ENCODE measurements at regions not wholly inside any gene's neighbourhood (a gene's known extent, or its start where the extent isn't known, plus 50 kb on each side); places are given as distances from the start of the nearest gene placed in this dataset.

DNA sequence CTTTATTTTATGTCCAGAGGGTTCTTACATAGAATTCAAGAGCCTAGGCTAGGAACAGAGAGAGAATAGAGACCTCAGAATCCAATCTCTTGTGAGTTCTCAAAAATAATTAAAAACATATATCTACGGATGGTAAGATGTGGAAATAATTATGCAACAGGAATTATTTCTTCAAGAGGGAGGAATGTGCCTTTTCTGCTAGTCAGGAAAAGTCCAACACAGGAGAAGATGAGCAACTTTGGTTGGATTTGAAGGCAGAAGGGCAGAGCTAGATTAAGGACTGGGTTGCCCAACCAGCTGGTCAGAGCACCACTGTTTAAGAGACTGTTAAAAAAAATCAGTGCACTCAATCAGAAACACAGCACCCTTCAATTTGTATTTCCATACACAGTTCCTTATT is 365.5 kb downstream of the ETNK1 start:
- no CpG with 5 or more reads among the region's 1 CpG for WGBS, 2 experiments (ENCODE audit: extremely low coverage in 2 of 2, insufficient read length in 1 of 2)
- Histone ChIP-seq H3K18ac (ENCODE audit: low read depth, low read length) (no peak overlapping the region), H3K23ac (ENCODE audit: low read depth, low read length) (no peak overlapping the region), H3K4me2 (ENCODE audit: low read depth, low read length) (no peak overlapping the region), H2AFZ (replicated peaks; ENCODE audit: low read length, poor library complexity) (no peak overlapping the region), H4K91ac (ENCODE audit: insufficient read depth, low read depth, low read length) (no peak overlapping the region), H2BK5ac (ENCODE audit: low read depth, low read length, poor library complexity, severe bottlenecking) (no peak overlapping the region), H3K4me1 (ENCODE audit: control insufficient read depth, insufficient read depth, low read length) (no peaks in the 10 kb centered on the region), H2BK15ac (ENCODE audit: low read depth, low read length) (no peak overlapping the region), H3K14ac (replicated peaks; ENCODE audit: low read depth, low read length) (no peak overlapping the region), H3K27me3 (ENCODE audit: control insufficient read depth, insufficient read depth, low read length) (no peaks in the 10 kb centered on the region; the same call in none of the 2 replicates), H3K79me1 (ENCODE audit: low read depth in 1 of 2, low read length in 2 of 2) (no peaks in the 10 kb centered on the region), H2AK9ac (replicated peaks; ENCODE audit: low read depth, low read length, poor library complexity) (no peak overlapping the region), H3K4ac (ENCODE audit: low read depth, low read length) (no peak overlapping the region), H4K8ac (ENCODE audit: low read depth in 2 of 2, low read length in 2 of 2) (no peak overlapping the region), H3K27ac (ENCODE audit: insufficient read depth, low read length) (no peak overlapping the region), H2AK5ac (ENCODE audit: low read depth, low read length) (no peak overlapping the region), H4K20me1 (ENCODE audit: insufficient read depth, low read length) (no peaks in the 10 kb centered on the region), H3K9me1 (ENCODE audit: insufficient read depth, low read length) (no peaks in the 10 kb centered on the region), H3K4me3 (ENCODE audit: insufficient read depth, low read depth, low read length) (no peak overlapping the region), H3K56ac (ENCODE audit: extremely low read depth, insufficient read depth, low read length) (no peak overlapping the region), H3K9ac (ENCODE audit: low read depth, low read length) (no peak overlapping the region), H2BK20ac (ENCODE audit: low read depth, low read length) (no peak overlapping the region), H2BK120ac (ENCODE audit: low read depth, low read length) (no peak overlapping the region), H3K9me3 (ENCODE audit: control insufficient read depth, insufficient read depth, low read length) (no peaks in the 10 kb centered on the region), H3K36me3 (ENCODE audit: control insufficient read depth, insufficient read depth, low read length) (no peaks in the 10 kb centered on the region), H4K5ac (ENCODE audit: low read depth, low read length) (no peak overlapping the region)
- no peak for DNase-seq
- POLR2A ChIA-PET (ENCODE audit: unreplicated experiment) = no interaction called here
- dilution Hi-C loops (cut with HindIII; ENCODE audit: low sequenced_read_pairs, unreplicated experiment) = no loop called here
- CTCF ChIA-PET = no interaction called here
- TF ChIP-seq FOS (IDR thresholded peaks at IDR 0.05; ENCODE audit: low read depth, low read length) (no peak), RAD21 (IDR thresholded peaks at IDR 0.05; ENCODE audit: low read length) (no peak), MXI1 (IDR thresholded peaks at IDR 0.05; ENCODE audit: borderline replicate concordance, low read depth, low read length) (no peak), RCOR1 (IDR thresholded peaks at IDR 0.05; ENCODE audit: insufficient replicate concordance, low read length) (no peak), BHLHE40 (IDR thresholded peaks at IDR 0.05; ENCODE audit: low read depth, low read length) (no peak), RFX5 (IDR thresholded peaks at IDR 0.05; ENCODE audit: low read depth, low read length) (no peak)
- TF ChIP-seq, protein P1, sequence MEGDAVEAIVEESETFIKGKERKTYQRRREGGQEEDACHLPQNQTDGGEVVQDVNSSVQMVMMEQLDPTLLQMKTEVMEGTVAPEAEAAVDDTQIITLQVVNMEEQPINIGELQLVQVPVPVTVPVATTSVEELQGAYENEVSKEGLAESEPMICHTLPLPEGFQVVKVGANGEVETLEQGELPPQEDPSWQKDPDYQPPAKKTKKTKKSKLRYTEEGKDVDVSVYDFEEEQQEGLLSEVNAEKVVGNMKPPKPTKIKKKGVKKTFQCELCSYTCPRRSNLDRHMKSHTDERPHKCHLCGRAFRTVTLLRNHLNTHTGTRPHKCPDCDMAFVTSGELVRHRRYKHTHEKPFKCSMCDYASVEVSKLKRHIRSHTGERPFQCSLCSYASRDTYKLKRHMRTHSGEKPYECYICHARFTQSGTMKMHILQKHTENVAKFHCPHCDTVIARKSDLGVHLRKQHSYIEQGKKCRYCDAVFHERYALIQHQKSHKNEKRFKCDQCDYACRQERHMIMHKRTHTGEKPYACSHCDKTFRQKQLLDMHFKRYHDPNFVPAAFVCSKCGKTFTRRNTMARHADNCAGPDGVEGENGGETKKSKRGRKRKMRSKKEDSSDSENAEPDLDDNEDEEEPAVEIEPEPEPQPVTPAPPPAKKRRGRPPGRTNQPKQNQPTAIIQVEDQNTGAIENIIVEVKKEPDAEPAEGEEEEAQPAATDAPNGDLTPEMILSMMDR (conservative IDR thresholded peaks at IDR 0.05; ENCODE audit: low read depth, low read length) = no peak
- TF ChIP-seq, protein P2, sequence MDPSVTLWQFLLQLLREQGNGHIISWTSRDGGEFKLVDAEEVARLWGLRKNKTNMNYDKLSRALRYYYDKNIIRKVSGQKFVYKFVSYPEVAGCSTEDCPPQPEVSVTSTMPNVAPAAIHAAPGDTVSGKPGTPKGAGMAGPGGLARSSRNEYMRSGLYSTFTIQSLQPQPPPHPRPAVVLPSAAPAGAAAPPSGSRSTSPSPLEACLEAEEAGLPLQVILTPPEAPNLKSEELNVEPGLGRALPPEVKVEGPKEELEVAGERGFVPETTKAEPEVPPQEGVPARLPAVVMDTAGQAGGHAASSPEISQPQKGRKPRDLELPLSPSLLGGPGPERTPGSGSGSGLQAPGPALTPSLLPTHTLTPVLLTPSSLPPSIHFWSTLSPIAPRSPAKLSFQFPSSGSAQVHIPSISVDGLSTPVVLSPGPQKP (IDR thresholded peaks at IDR 0.05; ENCODE audit: borderline replicate concordance, low read depth, low read length) = no peak
- intact Hi-C loops (cut with micrococcal nuclease) = no loop called here
- BruUV-seq (replicated peaks) = no TSS peak
- no peak for ATAC-seq (ENCODE audit: low read depth)
- in situ Hi-C loops (cut with MboI; ENCODE audit: low sequenced_read_pairs) = no loop called here
